BE2C (cell line): ENCODE measurements at regions not wholly inside any gene's neighbourhood (a gene's known extent, or its start where the extent isn't known, plus 50 kb on each side); places are given as distances from the start of the nearest gene placed in this dataset.

ENCODE experiments used
- DNase-seq: peaks from one replicate; pipeline ENCODE4 v3.0.0-alpha.2; 2020
- H3K27me3 ChIP-seq: fragments of 250-450 bp; sonication (Bioruptor Pico); 2 replicates; pipeline ENCODE4 v1.5.1; 2020; ENCODE audit warnings: mild to moderate bottlenecking
- H3K36me3 ChIP-seq: fragments of 250-450 bp; sonication (Bioruptor Pico); 2 replicates; pipeline ENCODE4 v1.5.1; 2020; ENCODE audit warnings: mild to moderate bottlenecking
- H3K4me1 ChIP-seq: fragments of 250-450 bp; sonication (Bioruptor Pico); 2 replicates; pipeline ENCODE4 v1.5.1; 2020
- H3K4me3 ChIP-seq: 2 replicates; pipeline ENCODE4 v1.5.1; 2011; ENCODE audit warnings: low read depth, low read length
- H3K9me3 ChIP-seq: fragments of 250-450 bp; sonication (Bioruptor Pico); 2 replicates; pipeline ENCODE4 v1.5.1; 2020
- TF ChIP-seq, protein P1 (sequence below): IDR thresholded peaks from 2 replicates; pipeline ENCODE4 v1.5.1; 2012; ENCODE audit warnings: mild to moderate bottlenecking, low read depth, low read length

- peak; percentile 4 for DNase-seq
- TF ChIP-seq, protein P1, sequence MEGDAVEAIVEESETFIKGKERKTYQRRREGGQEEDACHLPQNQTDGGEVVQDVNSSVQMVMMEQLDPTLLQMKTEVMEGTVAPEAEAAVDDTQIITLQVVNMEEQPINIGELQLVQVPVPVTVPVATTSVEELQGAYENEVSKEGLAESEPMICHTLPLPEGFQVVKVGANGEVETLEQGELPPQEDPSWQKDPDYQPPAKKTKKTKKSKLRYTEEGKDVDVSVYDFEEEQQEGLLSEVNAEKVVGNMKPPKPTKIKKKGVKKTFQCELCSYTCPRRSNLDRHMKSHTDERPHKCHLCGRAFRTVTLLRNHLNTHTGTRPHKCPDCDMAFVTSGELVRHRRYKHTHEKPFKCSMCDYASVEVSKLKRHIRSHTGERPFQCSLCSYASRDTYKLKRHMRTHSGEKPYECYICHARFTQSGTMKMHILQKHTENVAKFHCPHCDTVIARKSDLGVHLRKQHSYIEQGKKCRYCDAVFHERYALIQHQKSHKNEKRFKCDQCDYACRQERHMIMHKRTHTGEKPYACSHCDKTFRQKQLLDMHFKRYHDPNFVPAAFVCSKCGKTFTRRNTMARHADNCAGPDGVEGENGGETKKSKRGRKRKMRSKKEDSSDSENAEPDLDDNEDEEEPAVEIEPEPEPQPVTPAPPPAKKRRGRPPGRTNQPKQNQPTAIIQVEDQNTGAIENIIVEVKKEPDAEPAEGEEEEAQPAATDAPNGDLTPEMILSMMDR = no peak
Measured at GRCh38 chr16:13660807-13661206, 259.1 kb upstream of the ERCC4 start.

GRCh38 chr16:13665876-13666275 is 254.1 kb upstream of the ERCC4 start:
- Histone ChIP-seq H3K9me3 (no peaks in the 10 kb centered on the region), H3K27me3 (no peaks in the 10 kb centered on the region), H3K4me1 (no peaks in the 10 kb centered on the region), H3K36me3 (no peaks in the 10 kb centered on the region), H3K4me3 (no peak overlapping the region)
- TF ChIP-seq, protein P1 = no peak
- DNase-seq = no peak

More at GRCh38 chr16:13660807-13661206, 259.1 kb upstream of the ERCC4 start:
- no peaks in the 10 kb centered on the region for H3K36me3 ChIP-seq
- no peaks in the 10 kb centered on the region for H3K4me1 ChIP-seq
- no peaks in the 10 kb centered on the region for H3K27me3 ChIP-seq
- H3K4me3 ChIP-seq = no peak overlapping the region
- H3K9me3 ChIP-seq = no peaks in the 10 kb centered on the region

DNA sequence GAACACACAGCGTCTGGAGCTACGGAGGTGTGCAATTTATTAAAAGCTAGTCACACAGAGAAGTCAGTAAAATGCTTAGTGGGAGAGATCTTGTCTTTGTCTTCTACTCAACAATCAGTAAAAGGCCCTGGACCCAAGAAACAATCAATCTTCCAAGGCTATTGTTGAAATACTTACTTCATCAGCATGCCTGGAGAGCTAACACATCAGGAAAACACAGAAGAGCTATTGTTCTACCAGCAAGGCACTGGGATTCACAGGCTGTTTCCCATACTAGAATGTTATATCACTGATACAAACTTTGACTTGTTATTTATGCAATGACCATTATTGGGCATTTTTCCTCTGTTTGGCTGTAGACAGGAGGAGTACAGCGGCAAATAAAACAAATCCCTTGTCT is 247.8 kb upstream of the ERCC4 start:
- no peaks in the 10 kb centered on the region for H3K36me3 ChIP-seq
- DNase-seq = no peak

GRCh38 chr16:13680021-13680889 is 239.7 kb upstream of the ERCC4 start:
- no peak overlapping the region for H3K4me3 ChIP-seq
- DNase-seq = no peak
- no peaks in the 10 kb centered on the region for H3K36me3 ChIP-seq
- no peaks in the 10 kb centered on the region for H3K9me3 ChIP-seq
- TF ChIP-seq, protein P1 = no peak
- H3K27me3 ChIP-seq = no peaks in the 10 kb centered on the region
- no peaks in the 10 kb centered on the region for H3K4me1 ChIP-seq

More for the DNA sequence above, 247.8 kb upstream of the ERCC4 start:
- Histone ChIP-seq H3K9me3 (no peaks in the 10 kb centered on the region), H3K4me3 (no peak overlapping the region), H3K4me1 (no peaks in the 10 kb centered on the region), H3K27me3 (no peaks in the 10 kb centered on the region)
- TF ChIP-seq, protein P1 = no peak

DNA sequence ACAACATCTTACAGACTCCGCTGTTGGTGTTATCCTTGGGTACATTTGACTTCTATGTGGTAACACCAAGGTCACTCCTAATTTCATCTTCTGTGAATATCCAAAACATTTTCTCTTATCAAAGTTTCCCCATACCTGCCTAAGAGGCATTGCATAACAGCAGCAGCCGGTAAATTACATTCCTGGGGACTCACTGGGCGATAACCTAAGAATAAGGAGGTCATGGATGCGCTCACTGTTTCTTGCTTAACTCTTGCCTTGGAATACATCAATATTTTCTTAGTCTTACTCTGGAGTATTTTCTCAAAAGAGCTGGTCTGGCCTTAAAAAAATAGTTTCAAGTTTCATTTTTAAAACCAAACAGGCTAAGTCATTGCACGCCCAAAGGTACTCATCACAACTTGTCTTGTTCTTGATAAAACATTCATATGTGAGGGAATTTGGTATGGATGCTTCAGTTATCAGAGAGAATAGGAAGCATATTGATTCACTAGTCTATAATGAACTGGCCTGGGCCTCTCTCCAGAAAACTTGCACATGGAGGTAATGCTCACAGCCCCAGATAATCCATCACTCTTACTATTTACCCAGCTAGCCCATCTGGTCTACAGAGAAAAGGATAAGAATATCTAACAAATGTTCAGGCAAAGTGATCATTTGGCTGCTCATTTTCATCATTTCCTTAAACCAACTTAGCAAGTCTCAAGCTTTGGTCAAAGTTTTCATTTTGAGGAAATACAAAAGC is 235.0 kb upstream of the ERCC4 start:
- H3K9me3 ChIP-seq = no peaks in the 10 kb centered on the region
- H3K36me3 ChIP-seq = no peaks in the 10 kb centered on the region
- no peak for DNase-seq
- H3K27me3 ChIP-seq = no peaks in the 10 kb centered on the region
- TF ChIP-seq, protein P1 = no peak
- H3K4me3 ChIP-seq = no peak overlapping the region
- no peaks in the 10 kb centered on the region for H3K4me1 ChIP-seq
